Smooth muscle cell (in vitro differentiated cells): ENCODE measurements at regions not wholly inside any gene's neighbourhood (a gene's known extent, or its start where the extent isn't known, plus 50 kb on each side); places are given as distances from the start of the nearest gene placed in this dataset.

Experiments used
- DNase-seq: peaks from one replicate; lab custom pipeline; 2025; ENCODE audit not compliant: unreplicated experiment; lab: John Stamatoyannopoulos, UW
- H2AFZ ChIP-seq: fragments of 200-600 bp; sonication (generic); 2 replicates; pipeline ENCODE4 v1.6.0; 2016; ENCODE audit warnings: antibody characterized with exemption, low read depth, mild to moderate bottlenecking
- H3F3A ChIP-seq: fragments of 200-600 bp; sonication (generic); 2 replicates; pipeline ENCODE4 v1.6.0; 2017; ENCODE audit warnings: antibody characterized with exemption, low read depth
- H3K27ac ChIP-seq: fragments of 200-600 bp; sonication (generic); 2 replicates; pipeline ENCODE4 v1.5.1; 2016; ENCODE audit warnings: low read depth, mild to moderate bottlenecking
- H3K27me3 ChIP-seq: fragments of 200-600 bp; sonication (generic); 2 replicates; pipeline ENCODE4 v1.6.1; 2016; ENCODE audit warnings: low read depth, mild to moderate bottlenecking
- H3K36me3 ChIP-seq: fragments of 200-600 bp; sonication (generic); 2 replicates; pipeline ENCODE4 v1.5.1; 2016; ENCODE audit warnings: low read depth
- H3K4me1 ChIP-seq: fragments of 200-600 bp; sonication (generic); 2 replicates; pipeline ENCODE4 v1.5.1; 2016; ENCODE audit warnings: low read depth
- H3K4me2 ChIP-seq: fragments of 200-600 bp; sonication (generic); 2 replicates; pipeline ENCODE4 v1.6.0; 2016; ENCODE audit warnings: mild to moderate bottlenecking
- H3K4me3 ChIP-seq: fragments of 200-600 bp; sonication (generic); 2 replicates; pipeline ENCODE4 v1.5.1; 2016; ENCODE audit warnings: mild to moderate bottlenecking
- H3K79me2 ChIP-seq: fragments of 200-600 bp; sonication (generic); 2 replicates; pipeline ENCODE4 v1.6.0; 2016; ENCODE audit warnings: low read depth, mild to moderate bottlenecking
- H3K9ac ChIP-seq: fragments of 200-600 bp; sonication (generic); 2 replicates; pipeline ENCODE4 v1.6.0; 2016; ENCODE audit warnings: low read depth
- H3K9me3 ChIP-seq: fragments of 200-600 bp; sonication (generic); replicated peaks from 2 replicates; pipeline ENCODE4 v1.5.1; 2016; ENCODE audit warnings: low read depth
- H4K20me1 ChIP-seq: fragments of 200-600 bp; sonication (generic); 2 replicates; pipeline ENCODE4 v1.6.0; 2016; ENCODE audit warnings: low read depth
- CTCF ChIP-seq: fragments of 200-600 bp; sonication (generic); IDR thresholded peaks from 2 replicates; pipeline ENCODE4 v1.5.1; 2017; ENCODE audit warnings: borderline replicate concordance, mild to moderate bottlenecking, antibody characterized with exemption; ENCODE audit not compliant: insufficient read depth, poor library complexity, severe bottlenecking
- WGBS: methylation state at CpG from one replicate; pipeline ENCODE4 v1.1.7; 2016; ENCODE audit warnings: low lambda C conversion rate; 5-methylcytosine and 5-hydroxymethylcytosine counted together

GRCh38 chr2:238652771-238653157 lies 195.1 kb upstream of the TWIST2 start:
- H3K4me3 ChIP-seq, result no peak overlapping the region

GRCh38 chr2:238653431-238654109 lies 194.3 kb upstream of the TWIST2 start:
- DNase-seq, result no peak
- WGBS, result 86% methylated on average over 13 of the region's 13 CpGs
- Histone ChIP-seq H3K9me3 (no peaks in the 10 kb centered on the region), H3K27me3 (no peaks in the 10 kb centered on the region), H3F3A (no peaks in the 10 kb centered on the region), H3K79me2 (no peaks in the 10 kb centered on the region), H2AFZ (no peak overlapping the region), H3K4me1 (no peaks in the 10 kb centered on the region), H3K4me2 (no peak overlapping the region), H3K4me3 (no peak overlapping the region), H3K27ac (no peak overlapping the region), H4K20me1 (no peaks in the 10 kb centered on the region), H3K36me3 (no peaks in the 10 kb centered on the region), H3K9ac (no peak overlapping the region)
- TF ChIP-seq CTCF, result no peak

More at GRCh38 chr2:238652771-238653157, 195.1 kb upstream of the TWIST2 start:
- no peak for DNase-seq
- 91% methylated on average over 12 of the region's 13 CpGs for WGBS
- Histone ChIP-seq H3K4me2 (no peak overlapping the region), H3F3A (no peaks in the 10 kb centered on the region), H3K9ac (no peak overlapping the region), H3K4me1 (no peaks in the 10 kb centered on the region), H3K27me3 (no peaks in the 10 kb centered on the region), H4K20me1 (no peaks in the 10 kb centered on the region), H3K27ac (no peak overlapping the region), H3K9me3 (no peaks in the 10 kb centered on the region), H2AFZ (no peak overlapping the region), H3K36me3 (no peaks in the 10 kb centered on the region), H3K79me2 (no peaks in the 10 kb centered on the region)
- no peak for TF ChIP-seq CTCF

DNA sequence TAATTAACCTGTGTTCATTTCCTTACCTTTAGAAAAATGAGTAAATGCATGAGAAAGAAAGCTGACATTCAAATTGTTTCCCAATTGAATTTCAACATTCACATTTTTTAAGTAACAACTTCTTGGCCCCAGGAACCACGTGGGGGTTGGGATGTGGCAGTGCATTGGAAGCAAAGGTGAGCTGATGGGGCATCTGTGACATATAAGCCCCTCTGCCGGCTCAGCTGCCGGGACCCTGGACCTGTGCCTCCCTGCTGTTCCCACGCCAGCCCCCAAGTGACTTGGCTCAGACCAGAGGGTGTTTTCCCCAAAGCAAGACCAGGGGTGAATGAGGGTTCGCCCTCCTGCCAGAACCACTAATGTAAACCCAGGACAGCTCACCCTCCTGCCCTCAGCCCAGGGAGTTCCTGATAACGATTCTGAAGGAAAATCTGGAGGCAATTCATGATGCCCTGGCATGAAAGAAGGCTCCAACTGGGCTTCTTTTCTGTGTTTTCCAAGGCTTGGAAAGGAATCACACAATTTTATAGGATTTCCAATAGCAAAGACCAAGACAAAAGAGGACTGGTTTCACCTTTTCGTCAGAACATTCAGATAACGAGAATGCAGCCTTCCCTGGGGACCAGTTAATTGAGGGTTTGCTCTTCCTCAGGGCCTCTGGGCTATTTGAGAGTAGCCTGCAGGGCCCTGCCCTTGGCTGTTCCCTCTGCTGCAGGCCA lies 193.2 kb upstream of the TWIST2 start:
- TF ChIP-seq CTCF, result no peak
- no peak overlapping the region for H2AFZ ChIP-seq
- WGBS, result 77% methylated on average over 8 of the region's 8 CpGs
- no peaks in the 10 kb centered on the region for H3K36me3 ChIP-seq
- no peaks in the 10 kb centered on the region for H3K27me3 ChIP-seq
- H3K27ac ChIP-seq, result no peak overlapping the region
- DNase-seq, result no peak
- H3K79me2 ChIP-seq, result no peaks in the 10 kb centered on the region
- no peaks in the 10 kb centered on the region for H4K20me1 ChIP-seq
- no peaks in the 10 kb centered on the region for H3K9me3 ChIP-seq
- H3K4me3 ChIP-seq, result no peak overlapping the region
- no peaks in the 10 kb centered on the region for H3F3A ChIP-seq
- no peak overlapping the region for H3K4me2 ChIP-seq
- no peak overlapping the region for H3K9ac ChIP-seq
- no peaks in the 10 kb centered on the region for H3K4me1 ChIP-seq
